ENCODE measurements at regions not wholly inside any gene's neighbourhood (a gene's known extent, or its start where the extent isn't known, plus 50 kb on each side); places are given as distances from the start of the nearest gene placed in this dataset.
"Not testable (repeated sequence)": the region's sequence is repeated elsewhere in the genome, so short reads cannot be mapped to it uniquely, and the experiment has no call there.

DNA sequence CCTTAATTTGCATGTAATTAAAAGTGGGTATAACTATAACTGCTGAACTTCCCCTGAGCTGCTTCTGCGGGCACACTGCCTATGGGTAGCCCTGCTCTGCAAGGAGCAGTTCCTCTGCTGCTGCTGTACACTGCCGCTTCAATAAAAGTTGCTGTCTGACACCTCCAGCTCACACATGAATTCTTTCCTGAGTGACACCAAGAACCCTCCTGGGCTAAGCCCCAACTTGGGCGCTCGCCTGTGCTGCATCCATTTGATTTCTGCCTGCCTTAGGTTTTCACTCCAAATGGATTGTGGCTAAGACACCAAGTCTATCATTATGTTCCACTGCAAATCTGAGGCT lies 215.7 kb downstream of the ANAPC1 start:
- DNase-seq (ENCODE audit: low read depth): no peak
- H3K4me3 ChIP-seq (ENCODE audit: low read depth, low read length): no peak overlapping the region
- TF ChIP-seq POLR2A (IDR thresholded peaks at IDR 0.05; ENCODE audit: extremely low read depth, insufficient read length): no peak
- TF ChIP-seq, protein P1, sequence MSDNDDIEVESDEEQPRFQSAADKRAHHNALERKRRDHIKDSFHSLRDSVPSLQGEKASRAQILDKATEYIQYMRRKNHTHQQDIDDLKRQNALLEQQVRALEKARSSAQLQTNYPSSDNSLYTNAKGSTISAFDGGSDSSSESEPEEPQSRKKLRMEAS (IDR thresholded peaks at IDR 0.05; ENCODE audit: low read depth, low read length): no peak
- TF ChIP-seq, protein P2, sequence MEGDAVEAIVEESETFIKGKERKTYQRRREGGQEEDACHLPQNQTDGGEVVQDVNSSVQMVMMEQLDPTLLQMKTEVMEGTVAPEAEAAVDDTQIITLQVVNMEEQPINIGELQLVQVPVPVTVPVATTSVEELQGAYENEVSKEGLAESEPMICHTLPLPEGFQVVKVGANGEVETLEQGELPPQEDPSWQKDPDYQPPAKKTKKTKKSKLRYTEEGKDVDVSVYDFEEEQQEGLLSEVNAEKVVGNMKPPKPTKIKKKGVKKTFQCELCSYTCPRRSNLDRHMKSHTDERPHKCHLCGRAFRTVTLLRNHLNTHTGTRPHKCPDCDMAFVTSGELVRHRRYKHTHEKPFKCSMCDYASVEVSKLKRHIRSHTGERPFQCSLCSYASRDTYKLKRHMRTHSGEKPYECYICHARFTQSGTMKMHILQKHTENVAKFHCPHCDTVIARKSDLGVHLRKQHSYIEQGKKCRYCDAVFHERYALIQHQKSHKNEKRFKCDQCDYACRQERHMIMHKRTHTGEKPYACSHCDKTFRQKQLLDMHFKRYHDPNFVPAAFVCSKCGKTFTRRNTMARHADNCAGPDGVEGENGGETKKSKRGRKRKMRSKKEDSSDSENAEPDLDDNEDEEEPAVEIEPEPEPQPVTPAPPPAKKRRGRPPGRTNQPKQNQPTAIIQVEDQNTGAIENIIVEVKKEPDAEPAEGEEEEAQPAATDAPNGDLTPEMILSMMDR (IDR thresholded peaks at IDR 0.05; ENCODE audit: low read depth, low read length): no peak
- no peak for TF ChIP-seq MYC (IDR thresholded peaks at IDR 0.05; ENCODE audit: low read depth, low read length)

DNA sequence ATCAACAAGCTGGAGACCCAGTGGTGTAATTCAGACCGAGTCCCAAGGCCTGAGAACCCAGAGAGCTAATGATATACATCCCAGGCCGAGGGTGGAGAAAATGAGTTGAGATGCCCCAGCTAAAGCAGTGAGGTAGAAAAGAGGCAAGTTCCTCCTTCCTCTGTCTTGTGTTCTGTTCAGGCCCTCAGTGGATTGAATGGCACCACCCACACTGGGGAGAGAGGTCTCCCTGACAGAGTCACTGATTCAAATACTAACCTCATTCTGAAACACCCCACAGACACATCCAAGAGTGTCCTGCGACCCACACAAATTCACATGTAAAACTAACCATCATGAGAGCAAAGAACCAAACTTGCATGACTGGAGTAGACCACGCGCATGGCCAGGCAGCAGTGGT lies 215.3 kb downstream of the ANAPC1 start:
- H3K4me3 ChIP-seq (ENCODE audit: low read depth, low read length): no peak overlapping the region
- DNase-seq (ENCODE audit: low read depth): no peak
- TF ChIP-seq POLR2A (IDR thresholded peaks at IDR 0.05; ENCODE audit: extremely low read depth, insufficient read length): no peak
- TF ChIP-seq MYC (IDR thresholded peaks at IDR 0.05; ENCODE audit: low read depth, low read length): no peak
- TF ChIP-seq, protein P2 (IDR thresholded peaks at IDR 0.05; ENCODE audit: low read depth, low read length): no peak
- TF ChIP-seq, protein P1 (IDR thresholded peaks at IDR 0.05; ENCODE audit: low read depth, low read length): no peak

DNA sequence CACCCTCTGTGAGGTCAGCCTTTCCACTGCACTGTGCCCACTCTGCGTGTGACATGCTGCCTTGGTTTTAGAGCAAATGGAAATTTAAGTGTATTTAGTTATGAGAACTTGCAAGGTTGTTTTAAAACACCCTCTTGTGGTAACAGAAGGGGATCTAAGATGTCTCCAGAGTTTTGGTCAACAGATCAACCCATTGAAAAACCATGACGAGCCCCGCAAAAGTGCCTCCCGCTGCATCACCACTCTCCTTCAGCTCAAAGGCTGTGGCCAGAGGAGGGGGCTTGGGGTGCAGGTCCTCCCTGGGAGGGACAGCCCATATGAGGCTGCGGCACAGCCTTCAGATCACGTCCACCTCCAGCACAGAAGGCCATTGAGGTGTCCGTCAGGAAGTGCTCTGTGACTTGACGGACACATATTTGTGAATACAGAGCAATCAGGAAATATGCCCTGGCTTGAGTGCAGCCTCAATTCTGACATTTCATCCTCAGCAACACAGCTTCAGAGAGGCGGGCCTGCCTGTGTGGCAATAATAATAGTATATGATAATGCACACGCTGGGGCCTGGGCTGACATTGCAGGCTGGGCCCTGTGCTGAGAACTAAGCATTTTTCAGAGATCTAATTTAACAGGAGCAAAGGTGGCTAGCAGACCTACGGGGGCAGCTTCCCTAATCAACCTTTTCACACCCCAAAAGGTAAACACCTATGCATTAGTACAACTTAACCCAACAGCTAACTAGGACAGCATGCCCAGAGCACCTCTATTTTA lies 213.9 kb downstream of the ANAPC1 start:
- H3K4me3 ChIP-seq (ENCODE audit: low read depth, low read length): no peak overlapping the region
- TF ChIP-seq, protein P2 (IDR thresholded peaks at IDR 0.05; ENCODE audit: low read depth, low read length): no peak
- no peak for TF ChIP-seq MYC (IDR thresholded peaks at IDR 0.05; ENCODE audit: low read depth, low read length)
- peak; percentile 34 for DNase-seq (ENCODE audit: low read depth)

DNA sequence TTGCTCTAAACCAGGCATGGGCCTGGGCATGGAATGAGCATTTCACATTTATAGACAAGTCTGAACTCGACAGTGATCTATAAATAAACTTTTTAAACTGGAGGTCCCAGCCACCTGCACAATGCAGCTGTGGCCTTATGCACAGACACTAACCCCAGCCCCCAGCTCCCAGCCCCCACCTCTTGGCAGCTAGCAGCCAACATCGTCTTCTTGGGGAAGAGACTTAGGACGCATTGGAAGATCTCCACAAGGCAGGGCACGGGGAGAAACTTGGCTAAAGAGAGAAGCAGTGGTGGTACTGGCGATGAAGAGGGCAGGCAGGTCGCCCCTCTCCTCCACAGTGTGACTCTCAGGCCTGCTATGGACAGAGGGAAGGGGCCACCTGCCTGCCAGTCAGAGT lies 213.2 kb downstream of the ANAPC1 start:
- no peak overlapping the region for H3K4me3 ChIP-seq (ENCODE audit: low read depth, low read length)
- DNase-seq (ENCODE audit: low read depth): no peak
- TF ChIP-seq POLR2A (IDR thresholded peaks at IDR 0.05; ENCODE audit: extremely low read depth, insufficient read length): no peak
- TF ChIP-seq, protein P2 (IDR thresholded peaks at IDR 0.05; ENCODE audit: low read depth, low read length): no peak
- TF ChIP-seq MYC (IDR thresholded peaks at IDR 0.05; ENCODE audit: low read depth, low read length): no peak
- TF ChIP-seq, protein P1 (IDR thresholded peaks at IDR 0.05; ENCODE audit: low read depth, low read length): no peak

DNA sequence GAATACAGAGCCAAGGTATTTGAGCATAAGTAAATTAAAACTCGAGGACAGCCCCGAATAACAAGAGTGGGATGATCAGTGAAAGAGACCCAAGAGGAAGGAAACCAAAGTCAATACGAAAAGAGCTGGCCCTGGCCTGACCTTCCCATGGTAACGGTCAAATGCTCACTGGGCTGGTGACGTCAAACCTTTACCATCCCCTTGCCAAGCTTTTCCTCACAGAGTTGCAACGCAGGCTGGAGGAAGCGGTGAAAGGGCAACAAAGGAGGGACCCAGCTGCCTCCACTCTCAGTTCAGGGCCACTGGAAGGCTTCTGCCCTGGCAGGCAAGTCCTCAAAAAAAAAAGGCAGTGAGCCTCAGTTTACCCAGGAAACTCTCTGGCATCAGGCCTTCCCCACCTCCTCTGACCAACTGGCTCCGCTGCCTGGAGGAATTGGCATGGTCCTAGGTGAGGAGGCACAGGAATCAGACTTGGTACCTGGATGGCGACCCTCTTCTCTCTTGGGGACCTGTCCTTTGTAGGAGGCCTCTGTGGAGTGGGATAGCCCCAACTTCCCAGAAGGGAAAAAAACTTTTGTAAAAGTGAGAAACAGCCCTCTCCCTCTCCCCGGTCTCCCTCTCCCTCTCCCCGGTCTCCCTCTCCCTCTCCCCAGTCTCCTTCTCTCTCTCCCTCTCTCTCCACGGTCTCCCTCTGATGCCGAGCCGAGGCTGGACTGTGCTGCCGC lies 212.4 kb downstream of the ANAPC1 start:
- no peak for DNase-seq (ENCODE audit: low read depth)
- TF ChIP-seq, protein P2 (IDR thresholded peaks at IDR 0.05; ENCODE audit: low read depth, low read length): no peak

DNA sequence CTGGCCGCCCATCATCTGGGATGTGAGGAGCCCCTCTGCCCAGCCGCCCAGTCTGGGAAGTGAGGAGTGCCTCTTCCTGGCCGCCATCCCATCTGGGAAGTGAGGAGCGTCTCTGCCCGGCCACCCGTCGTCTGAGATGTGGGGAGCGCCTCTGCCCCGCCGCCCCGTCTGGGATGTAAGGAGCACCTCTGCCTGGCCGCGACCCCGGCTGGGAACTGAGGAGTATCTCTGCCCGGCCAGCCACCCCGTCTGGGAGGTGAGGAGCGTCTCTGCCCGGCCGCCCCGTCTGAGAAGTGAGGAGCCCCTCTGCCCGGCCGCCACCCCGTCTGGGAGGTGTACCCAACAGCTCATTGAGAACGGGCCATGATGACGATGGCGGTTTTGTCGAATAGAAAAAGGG lies 211.4 kb downstream of the ANAPC1 start:
- DNase-seq (ENCODE audit: low read depth); H3K4me3 ChIP-seq (ENCODE audit: low read depth, low read length): not testable (repeated sequence)

More for the DNA sequence above, 212.4 kb downstream of the ANAPC1 start:
- no peak overlapping the region for H3K4me3 ChIP-seq (ENCODE audit: low read depth, low read length)
